ENCODE measurements at regions not wholly inside any gene's neighbourhood (a gene's known extent, or its start where the extent isn't known, plus 50 kb on each side); places are given as distances from the start of the nearest gene placed in this dataset.

DNA sequence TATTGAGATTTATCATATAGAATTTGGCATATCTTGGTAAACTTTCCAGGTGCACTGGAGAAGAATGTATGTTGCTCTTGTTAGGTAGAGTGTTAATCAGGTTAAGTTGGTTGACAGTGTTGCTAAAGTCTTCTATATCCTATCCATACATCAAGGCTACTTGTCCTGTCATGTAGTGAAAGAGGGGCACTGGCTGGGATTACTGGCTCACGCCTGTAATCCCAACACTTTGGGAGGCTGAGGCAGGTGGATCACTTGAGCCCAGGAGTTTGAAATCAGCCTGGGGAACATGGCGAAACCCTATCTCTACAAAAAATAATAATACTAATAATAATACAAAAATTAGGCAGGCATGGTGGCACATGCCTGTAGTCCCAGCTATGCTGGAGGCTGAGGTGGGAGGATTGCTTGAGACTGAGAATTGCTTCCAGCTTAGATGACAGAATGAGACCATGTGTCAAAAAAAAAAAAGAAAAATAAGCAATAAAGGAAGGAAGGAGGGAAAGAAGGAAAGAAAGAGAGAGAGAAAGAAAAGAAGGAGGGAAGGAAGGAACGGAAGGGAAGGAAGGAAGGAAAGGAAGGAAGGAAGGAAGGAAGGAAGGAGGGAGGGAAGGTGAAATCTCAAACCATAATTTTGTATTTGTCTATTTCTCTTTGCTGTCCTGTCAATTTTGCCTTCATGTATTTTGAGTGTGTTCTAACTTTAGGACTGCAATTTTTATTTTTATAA is 57.4 kb upstream of the IQSEC1 start:
- TF ChIP-seq POLR2A (IDR thresholded peaks at IDR 0.05; ENCODE audit: low read length) (no peak), GATA1 (IDR thresholded peaks at IDR 0.05; ENCODE audit: low read depth, low read length) (no peak)
